ENCODE measurements at regions not wholly inside any gene's neighbourhood (a gene's known extent, or its start where the extent isn't known, plus 50 kb on each side); places are given as distances from the start of the nearest gene placed in this dataset.

DNA sequence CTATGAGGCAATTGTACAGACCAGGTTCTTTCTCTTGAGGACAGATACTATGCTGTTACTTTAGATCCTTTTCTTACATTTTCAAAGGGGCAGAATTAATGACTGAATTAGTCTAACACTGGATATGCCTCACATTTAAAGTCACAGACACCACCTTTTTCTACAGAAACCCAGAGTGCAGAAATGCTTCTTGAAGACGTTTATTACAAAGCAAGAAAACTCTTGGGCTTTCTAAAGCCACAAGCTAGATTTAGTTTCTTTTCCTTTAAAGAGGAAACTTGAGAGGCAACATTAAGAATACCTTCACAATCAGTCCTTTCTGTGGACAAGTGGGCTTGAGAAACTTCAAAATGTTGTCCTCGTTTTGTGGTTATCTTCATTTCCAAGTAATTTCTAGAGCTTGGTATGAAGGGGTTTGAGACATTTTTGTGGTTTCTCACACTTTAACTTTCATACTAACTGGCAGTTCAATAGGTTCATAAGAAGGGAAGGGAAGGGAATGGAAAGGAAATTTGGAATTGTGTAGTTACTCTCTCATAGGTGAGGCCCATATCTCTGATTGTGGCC, 527.4 kb downstream of the RASEF start:
- TF ChIP-seq TCF12 (IDR thresholded peaks at IDR 0.05; ENCODE audit: low read depth), result no peak
- TF ChIP-seq, protein P1, sequence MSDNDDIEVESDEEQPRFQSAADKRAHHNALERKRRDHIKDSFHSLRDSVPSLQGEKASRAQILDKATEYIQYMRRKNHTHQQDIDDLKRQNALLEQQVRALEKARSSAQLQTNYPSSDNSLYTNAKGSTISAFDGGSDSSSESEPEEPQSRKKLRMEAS (IDR thresholded peaks at IDR 0.05), result no peak
- TF ChIP-seq EP300 (IDR thresholded peaks at IDR 0.05; ENCODE audit: borderline replicate concordance), result no peak
- no peak for TF ChIP-seq EGR1 (IDR thresholded peaks at IDR 0.05)
- TF ChIP-seq CREB1 (IDR thresholded peaks at IDR 0.05; ENCODE audit: low read depth), result no peak
- TF ChIP-seq TEAD4 (IDR thresholded peaks at IDR 0.05), result no peak
- TF ChIP-seq YY1 (IDR thresholded peaks at IDR 0.05; ENCODE audit: low read depth), result no peak
- TF ChIP-seq TAF1 (IDR thresholded peaks at IDR 0.05; ENCODE audit: low read depth), result no peak
- TF ChIP-seq RAD21 (IDR thresholded peaks at IDR 0.05; ENCODE audit: low read depth), result no peak
- no peak for TF ChIP-seq CEBPB (IDR thresholded peaks at IDR 0.05)
- no peak for TF ChIP-seq ZBTB7A (IDR thresholded peaks at IDR 0.05; ENCODE audit: low read depth)
- TF ChIP-seq, protein P2, sequence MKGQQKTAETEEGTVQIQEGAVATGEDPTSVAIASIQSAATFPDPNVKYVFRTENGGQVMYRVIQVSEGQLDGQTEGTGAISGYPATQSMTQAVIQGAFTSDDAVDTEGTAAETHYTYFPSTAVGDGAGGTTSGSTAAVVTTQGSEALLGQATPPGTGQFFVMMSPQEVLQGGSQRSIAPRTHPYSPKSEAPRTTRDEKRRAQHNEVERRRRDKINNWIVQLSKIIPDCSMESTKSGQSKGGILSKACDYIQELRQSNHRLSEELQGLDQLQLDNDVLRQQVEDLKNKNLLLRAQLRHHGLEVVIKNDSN (IDR thresholded peaks at IDR 0.05), result no peak
- no peak for TF ChIP-seq NFIC (IDR thresholded peaks at IDR 0.05)
- TF ChIP-seq, protein P3, sequence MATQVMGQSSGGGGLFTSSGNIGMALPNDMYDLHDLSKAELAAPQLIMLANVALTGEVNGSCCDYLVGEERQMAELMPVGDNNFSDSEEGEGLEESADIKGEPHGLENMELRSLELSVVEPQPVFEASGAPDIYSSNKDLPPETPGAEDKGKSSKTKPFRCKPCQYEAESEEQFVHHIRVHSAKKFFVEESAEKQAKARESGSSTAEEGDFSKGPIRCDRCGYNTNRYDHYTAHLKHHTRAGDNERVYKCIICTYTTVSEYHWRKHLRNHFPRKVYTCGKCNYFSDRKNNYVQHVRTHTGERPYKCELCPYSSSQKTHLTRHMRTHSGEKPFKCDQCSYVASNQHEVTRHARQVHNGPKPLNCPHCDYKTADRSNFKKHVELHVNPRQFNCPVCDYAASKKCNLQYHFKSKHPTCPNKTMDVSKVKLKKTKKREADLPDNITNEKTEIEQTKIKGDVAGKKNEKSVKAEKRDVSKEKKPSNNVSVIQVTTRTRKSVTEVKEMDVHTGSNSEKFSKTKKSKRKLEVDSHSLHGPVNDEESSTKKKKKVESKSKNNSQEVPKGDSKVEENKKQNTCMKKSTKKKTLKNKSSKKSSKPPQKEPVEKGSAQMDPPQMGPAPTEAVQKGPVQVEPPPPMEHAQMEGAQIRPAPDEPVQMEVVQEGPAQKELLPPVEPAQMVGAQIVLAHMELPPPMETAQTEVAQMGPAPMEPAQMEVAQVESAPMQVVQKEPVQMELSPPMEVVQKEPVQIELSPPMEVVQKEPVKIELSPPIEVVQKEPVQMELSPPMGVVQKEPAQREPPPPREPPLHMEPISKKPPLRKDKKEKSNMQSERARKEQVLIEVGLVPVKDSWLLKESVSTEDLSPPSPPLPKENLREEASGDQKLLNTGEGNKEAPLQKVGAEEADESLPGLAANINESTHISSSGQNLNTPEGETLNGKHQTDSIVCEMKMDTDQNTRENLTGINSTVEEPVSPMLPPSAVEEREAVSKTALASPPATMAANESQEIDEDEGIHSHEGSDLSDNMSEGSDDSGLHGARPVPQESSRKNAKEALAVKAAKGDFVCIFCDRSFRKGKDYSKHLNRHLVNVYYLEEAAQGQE (IDR thresholded peaks at IDR 0.05; ENCODE audit: low read depth), result no peak

All from Ishikawa (cell line).